ENCODE measurements at regions not wholly inside any gene's neighbourhood (a gene's known extent, or its start where the extent isn't known, plus 50 kb on each side); places are given as distances from the start of the nearest gene placed in this dataset.

DNA sequence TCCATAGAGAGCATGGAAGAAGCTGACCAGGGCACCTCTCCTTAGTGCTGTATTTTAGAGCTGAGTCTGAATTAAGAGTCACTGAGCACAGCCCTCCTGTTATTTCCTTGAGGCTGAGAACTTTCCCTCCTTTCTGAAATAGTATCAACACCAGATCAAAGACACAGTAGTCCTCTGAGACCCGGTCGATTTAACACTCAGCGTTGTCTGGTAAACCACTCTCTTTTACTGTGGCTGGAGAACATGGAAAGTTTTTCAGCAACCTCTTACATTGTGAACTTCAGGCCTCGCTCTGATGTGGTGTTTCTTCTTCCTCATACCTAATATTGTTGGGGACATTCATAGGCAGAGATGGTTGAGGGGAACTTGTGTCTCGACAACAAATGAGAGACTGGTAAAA lies 202.0 kb upstream of the MTPN start:
- Histone ChIP-seq H3K27ac (no peak overlapping the region), H3K4me3 (no peak overlapping the region), H3K9me3 (no peaks in the 10 kb centered on the region), H3K4me1 (no peaks in the 10 kb centered on the region), H3K27me3 (no peaks in the 10 kb centered on the region), H3K36me3 (no peaks in the 10 kb centered on the region)
- TF ChIP-seq, protein P1, sequence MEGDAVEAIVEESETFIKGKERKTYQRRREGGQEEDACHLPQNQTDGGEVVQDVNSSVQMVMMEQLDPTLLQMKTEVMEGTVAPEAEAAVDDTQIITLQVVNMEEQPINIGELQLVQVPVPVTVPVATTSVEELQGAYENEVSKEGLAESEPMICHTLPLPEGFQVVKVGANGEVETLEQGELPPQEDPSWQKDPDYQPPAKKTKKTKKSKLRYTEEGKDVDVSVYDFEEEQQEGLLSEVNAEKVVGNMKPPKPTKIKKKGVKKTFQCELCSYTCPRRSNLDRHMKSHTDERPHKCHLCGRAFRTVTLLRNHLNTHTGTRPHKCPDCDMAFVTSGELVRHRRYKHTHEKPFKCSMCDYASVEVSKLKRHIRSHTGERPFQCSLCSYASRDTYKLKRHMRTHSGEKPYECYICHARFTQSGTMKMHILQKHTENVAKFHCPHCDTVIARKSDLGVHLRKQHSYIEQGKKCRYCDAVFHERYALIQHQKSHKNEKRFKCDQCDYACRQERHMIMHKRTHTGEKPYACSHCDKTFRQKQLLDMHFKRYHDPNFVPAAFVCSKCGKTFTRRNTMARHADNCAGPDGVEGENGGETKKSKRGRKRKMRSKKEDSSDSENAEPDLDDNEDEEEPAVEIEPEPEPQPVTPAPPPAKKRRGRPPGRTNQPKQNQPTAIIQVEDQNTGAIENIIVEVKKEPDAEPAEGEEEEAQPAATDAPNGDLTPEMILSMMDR (IDR thresholded peaks at IDR 0.05) = no peak
- TF ChIP-seq POLR2A (IDR thresholded peaks at IDR 0.05) = no peak
- TF ChIP-seq POLR2AphosphoS5 (IDR thresholded peaks at IDR 0.05) = no peak
- TF ChIP-seq EP300 (IDR thresholded peaks at IDR 0.05) = no peak
- intact Hi-C loops (cut with DNase I; ENCODE audit: low total_unique reads) = no loop called here
- 74 to 78% (median 75%) methylated on average over 5 of the region's 5 CpGs for WGBS, 5 donors
- DNase-seq = no peak

DNA sequence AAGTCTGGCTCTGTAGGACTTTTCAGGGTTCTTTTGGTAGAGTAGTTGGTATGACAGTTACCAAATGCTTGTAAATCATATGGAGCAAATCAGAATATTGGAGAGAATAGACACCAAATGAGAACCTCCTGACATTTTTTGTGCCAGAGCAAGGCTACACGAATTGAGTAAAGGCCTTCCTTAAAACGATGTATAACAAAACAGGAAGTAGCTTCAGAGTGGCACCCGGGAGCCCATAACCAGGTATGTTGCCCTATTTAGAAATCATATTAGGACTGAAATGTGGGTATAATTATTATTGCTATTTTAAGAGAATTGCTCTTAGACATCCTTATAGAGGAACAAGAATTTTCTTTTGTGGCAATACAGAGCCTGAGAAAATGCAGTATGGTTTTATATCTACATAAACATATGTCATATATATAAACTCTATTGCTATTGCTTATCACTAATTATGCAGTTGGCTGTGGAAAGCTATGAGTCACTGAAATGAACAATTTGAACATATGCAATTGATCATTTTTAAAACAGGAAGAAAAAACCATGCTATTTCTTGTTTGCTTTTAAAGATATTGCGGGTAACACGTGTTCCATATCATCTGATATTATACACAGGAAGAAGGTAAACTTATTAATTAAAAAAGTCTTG lies 197.4 kb upstream of the MTPN start:
- intact Hi-C loops (cut with DNase I; ENCODE audit: low total_unique reads) = no loop called here
- H3K27me3 ChIP-seq = no peaks in the 10 kb centered on the region
- TF ChIP-seq EP300 (IDR thresholded peaks at IDR 0.05) (no peak), POLR2A (IDR thresholded peaks at IDR 0.05) (no peak), POLR2AphosphoS5 (IDR thresholded peaks at IDR 0.05) (no peak)
- TF ChIP-seq, protein P1 (IDR thresholded peaks at IDR 0.05) = no peak
- H3K9me3 ChIP-seq = no peaks in the 10 kb centered on the region
- WGBS, 5 donors = 42 to 59% (median 52%) methylated on average over 5 of the region's 5 CpGs
- no peaks in the 10 kb centered on the region for H3K36me3 ChIP-seq
- no peak overlapping the region for H3K4me3 ChIP-seq
- H3K27ac ChIP-seq = no peak overlapping the region
- DNase-seq = no peak
- H3K4me1 ChIP-seq = no peaks in the 10 kb centered on the region

DNA sequence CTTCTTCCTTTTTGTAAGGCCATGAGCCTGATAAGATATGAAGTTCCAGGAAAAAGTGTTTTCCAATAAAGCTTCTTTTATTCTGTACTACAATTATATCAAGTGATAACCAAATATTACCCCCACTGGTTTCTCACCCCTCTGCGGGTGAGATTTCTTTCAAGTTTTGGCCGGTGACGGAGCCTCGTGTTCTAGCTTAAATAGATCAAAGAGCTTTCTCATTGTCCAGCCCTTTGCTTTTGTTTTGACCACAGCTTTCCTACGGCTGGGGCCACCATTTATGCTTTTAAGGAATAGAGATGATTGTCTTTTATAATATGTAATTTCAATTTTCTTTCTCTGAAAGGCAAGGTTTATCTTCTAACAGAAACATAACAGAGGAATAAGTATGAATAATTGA lies 196.7 kb upstream of the MTPN start:
- H3K9me3 ChIP-seq = no peaks in the 10 kb centered on the region
- no peaks in the 10 kb centered on the region for H3K27me3 ChIP-seq
- WGBS, 5 donors = 30 to 48% (median 37%) methylated on average over 5 of the region's 5 CpGs
- intact Hi-C loops (cut with DNase I; ENCODE audit: low total_unique reads) = no loop called here
- no peaks in the 10 kb centered on the region for H3K36me3 ChIP-seq
- no peak for DNase-seq
- TF ChIP-seq, protein P1 (IDR thresholded peaks at IDR 0.05) = no peak
- no peak overlapping the region for H3K27ac ChIP-seq
- H3K4me1 ChIP-seq = no peaks in the 10 kb centered on the region
- no peak overlapping the region for H3K4me3 ChIP-seq

DNA sequence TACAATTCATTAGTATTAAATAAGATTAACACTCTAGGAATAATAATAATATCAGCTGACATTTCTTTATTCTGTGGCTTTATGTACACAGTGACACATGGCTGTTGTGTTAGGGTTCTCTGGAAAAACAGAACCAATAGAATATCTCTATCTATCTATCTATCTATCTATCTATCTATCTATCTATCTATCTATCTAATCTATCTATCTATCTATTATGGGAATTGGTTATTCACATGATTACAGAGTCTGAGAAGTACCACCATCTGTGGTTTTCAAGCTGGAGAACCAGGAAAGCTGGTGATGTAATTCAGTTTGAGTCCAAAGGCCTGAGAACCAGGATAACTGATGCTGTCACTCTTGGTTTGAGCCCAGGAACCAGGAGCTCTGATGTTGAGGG lies 194.1 kb upstream of the MTPN start:
- Histone ChIP-seq H3K27ac (no peak overlapping the region), H3K4me1 (no peaks in the 10 kb centered on the region), H3K9me3 (no peaks in the 10 kb centered on the region), H3K27me3 (no peaks in the 10 kb centered on the region), H3K4me3 (no peak overlapping the region), H3K36me3 (no peaks in the 10 kb centered on the region)
- TF ChIP-seq POLR2A (IDR thresholded peaks at IDR 0.05) = no peak
- TF ChIP-seq, protein P1 (IDR thresholded peaks at IDR 0.05) = no peak
- no peak for TF ChIP-seq POLR2AphosphoS5 (IDR thresholded peaks at IDR 0.05)
- no peak for TF ChIP-seq EP300 (IDR thresholded peaks at IDR 0.05)
- intact Hi-C loops (cut with DNase I; ENCODE audit: low total_unique reads) = no loop called here
- DNase-seq = no peak

Data from stomach (tissue), 8 donors.